ENCODE measurements at regions not wholly inside any gene's neighbourhood (a gene's known extent, or its start where the extent isn't known, plus 50 kb on each side); places are given as distances from the start of the nearest gene placed in this dataset.

DNA sequence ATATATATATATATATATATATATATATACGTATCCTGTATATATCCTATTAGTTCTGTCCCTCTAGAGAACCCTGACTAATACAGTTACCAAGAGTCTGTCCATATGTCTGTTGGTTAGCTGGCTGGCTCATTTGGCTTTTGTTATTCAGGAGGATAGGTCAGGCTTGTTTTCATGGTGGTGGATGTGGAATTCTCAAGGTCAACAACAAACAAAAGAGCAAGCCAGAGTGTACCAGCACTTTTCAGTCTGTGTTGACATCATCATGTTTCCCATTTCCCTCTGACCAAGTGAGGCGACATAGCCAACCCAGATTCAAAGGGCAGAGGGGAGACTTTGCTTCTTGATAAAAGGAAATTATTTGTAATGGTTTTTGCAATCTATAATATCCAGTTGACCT is 88.5 kb upstream of the PTCHD4 start:
- no peak for DNase-seq

DNA sequence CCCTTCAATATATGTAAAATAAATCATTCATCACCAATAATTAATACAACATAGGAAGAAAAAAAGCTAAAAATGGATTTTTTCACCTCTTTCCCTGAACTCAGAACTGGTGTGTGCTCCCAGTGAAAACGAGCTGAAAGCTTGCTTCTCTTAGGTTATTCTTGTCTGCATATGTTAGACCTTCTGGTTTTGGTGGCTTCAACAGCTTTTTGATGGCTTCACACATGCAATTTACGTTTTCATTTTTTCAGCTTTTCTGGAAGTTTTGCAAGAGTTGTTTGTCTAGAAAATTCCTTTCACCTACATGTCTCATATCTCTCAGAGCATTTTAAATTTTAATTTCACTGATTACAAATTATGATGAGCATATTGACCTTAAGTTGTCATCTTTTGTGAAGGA is 86.9 kb upstream of the PTCHD4 start:
- DNase-seq = no peak

DNA sequence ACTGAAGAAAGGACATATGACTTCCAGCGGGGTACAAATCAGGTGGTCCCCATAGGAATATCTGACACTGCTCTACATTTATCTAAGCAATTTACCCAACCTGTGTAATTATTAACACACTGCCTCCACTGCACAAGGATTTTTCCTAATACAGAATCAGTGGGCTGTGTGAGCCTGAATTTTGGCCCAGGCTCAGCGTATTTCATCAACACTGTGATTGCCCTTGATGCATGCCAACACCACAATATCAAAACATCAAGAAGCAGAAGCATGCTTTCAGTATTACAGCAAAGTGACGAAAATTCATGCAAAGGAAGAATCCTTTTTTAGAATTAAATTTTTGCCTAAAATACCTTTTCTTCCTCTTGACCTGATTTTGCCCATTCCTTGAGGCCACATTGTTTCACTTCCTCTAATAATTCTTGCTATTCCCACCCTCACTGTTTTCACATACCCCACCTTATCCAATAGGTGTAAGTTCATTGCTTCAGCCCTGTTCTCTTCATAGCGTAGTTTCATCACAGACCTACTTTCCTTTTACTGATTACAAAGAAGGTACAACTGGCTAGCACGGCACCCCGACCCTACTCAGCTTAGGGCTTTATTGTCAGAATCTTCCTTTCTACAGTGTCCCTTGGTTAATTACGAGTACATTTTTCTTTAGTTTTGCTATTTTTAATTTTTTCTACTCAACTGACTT is 83.7 kb upstream of the PTCHD4 start:
- no peak for DNase-seq

DNA sequence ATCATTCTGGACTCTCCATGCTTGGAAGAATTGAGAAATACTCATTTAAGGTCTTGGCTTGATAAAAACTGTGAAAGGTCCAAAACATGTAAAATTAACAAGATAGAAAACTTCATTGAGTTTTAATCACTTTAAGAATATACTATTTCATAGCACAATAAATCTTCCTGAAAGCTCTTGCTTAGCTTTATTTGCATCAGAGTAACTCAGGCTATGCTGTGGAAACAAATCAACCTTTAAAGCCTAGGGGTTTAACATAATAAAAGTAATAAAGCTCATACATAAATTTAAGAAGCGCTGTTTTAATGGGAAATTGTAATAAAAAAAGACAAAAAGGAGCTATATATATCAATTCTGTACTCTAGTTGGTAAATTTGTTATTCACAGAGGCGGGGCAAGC is 77.2 kb upstream of the PTCHD4 start:
- DNase-seq = no peak

DNA sequence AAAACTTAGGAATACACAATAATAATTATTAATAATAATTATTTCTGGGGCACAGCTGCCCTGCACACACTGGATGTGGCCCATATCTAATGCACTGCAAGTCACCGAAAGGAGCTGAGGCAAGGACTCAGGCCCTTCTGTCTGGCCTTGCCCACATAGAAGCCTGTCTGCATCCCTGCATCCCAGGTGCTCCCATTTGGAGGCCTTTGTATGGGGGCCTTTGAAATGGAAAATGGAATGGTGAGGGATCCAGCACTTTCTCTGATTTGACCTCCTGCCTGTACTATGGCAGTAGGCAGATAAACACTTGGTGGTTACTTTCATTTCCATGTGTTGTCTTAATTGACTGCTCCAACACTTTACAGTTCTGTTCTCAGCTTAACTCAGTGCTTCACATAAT is 75.7 kb upstream of the PTCHD4 start:
- no peak for DNase-seq

DNA sequence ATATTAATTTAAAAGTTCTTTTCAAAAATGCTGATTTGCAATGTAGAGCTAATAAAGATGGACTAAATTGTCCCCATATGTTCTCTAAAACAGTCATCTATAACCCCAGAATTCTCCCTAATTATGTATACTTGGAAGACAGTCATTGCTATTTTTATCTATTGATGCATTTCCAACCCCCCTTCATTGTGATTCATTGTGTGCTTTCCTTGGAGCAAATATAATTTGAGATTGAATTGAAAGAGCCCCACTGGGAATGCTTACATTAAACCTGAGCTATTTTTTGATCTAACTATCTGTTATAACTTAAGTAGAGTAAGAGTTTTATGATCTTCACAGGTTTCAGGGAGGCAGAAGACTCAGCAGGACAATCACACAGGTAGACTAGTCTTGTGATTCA is 73.7 kb upstream of the PTCHD4 start:
- DNase-seq = no peak

DNA sequence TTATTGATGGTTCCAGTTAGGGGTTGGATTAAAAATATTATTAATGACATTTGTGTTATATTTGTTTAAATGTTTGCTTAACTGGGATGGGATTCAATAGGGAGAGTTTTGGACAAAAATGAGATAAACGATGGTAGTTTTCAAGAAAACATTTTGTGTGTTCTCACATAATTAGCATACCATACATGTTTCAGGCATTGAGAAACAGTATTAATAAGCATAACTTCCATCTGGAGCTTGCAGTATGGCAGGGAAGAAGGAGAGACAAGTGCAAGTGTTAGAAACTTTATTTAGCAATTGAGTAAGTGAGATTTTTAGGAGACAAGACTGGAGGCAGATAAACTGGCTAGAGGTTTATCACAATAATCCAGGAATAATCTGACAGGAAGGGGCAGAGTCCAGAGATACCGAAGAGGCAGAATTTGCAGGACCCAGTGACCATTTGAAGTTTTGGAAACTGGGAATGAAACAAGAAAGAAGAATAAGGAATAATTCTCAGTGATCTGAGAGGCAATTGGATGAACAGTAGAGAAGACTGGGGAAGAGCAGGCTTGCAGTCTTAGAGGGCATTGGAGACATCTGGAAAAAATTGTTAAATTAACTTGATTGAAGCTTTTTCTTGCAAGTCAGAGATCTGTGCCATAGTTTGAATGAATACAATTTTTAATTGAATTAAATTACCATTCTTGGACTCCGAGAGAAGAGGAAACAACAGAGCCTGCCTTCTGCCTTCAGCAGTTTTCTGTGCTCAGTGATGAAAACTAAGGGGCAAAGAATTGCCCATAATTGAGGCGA is 73.0 kb upstream of the PTCHD4 start:
- no peak for DNase-seq

DNA sequence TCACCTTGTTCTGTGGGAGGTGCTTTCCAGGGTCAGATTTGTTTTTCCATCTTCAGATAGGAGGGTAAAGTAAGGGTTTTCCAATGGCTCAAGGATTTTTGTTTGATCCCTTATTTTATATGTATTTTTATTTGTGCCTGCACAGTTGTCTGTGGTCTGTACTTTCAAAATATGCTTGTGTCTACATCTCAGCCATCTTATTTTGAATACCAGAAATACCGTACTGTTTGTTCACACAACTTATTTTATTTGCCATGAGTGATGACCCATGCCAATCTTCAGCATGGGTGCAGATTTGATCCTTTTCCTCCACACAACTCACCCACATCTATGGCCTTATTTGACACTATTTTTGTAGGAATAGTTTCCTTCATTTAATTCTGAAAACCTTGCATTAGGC is 72.2 kb upstream of the PTCHD4 start:
- no peak for DNase-seq

DNA sequence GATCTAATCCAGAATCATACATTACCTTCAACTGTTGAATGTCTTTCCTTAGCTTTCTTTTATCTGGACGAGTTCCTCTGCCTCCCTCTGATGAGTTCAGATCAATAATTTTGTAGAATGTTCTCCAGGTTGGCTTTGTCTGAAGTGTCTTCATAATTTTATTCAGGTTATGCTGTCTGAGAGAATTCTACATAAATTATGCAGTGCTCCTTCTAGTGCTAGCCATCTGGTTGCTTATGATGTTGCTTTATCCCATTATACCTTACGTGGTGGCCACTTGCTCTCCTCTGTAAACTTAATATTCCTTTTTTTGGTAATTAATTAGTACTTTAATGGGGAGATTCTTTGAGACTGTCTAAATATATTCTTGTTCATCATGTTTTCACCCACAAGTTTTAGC is 67.7 kb upstream of the PTCHD4 start:
- no peak for DNase-seq

DNA sequence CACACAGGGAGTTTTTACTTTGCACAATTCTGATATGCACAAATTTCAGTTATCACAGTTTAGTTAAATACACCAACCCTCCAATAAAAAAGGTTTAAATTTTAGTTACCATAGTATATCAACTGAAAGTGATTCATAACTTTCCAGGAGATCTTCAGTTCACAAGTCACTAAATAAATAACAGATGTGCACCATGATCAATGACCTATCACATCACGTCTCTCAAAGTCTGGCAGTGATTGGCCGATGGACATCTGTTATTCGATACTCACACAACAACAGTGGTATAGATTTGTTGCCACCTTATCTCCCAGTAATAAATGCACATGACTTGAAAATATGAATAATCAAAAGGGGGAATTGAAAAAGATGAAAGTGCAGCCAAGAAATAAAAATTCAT is 66.8 kb upstream of the PTCHD4 start:
- no peak for DNase-seq

DNA sequence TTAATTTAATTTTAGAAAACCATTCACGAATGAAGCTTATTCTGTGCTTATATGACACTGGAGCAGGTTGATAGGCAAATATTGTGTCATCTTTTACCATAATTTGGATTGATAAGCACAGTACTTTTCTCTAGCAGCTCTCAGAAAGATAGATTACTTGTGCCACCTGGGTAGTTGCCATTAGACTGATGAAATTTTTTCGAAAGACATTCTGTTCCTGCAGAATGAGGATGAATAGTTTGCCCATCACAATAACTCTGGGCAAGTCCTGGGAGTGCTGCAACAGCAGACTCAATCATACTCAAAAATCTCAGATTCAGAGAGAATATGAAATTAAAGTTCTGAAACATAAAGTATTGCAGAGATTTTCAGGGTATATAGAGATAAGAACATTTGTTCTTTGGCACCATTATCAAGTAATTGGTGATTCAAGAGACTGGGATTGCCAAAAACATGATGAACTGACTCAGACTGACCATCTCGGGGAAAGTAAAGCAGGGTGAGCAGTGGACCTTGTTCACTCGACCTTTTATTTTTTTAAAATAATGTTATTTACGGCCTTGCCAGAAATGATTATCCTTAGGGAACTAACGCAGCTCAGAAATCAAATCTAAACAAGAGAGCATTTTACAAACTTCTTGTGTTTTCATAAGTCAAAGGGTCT is 65.8 kb upstream of the PTCHD4 start:
- no peak for DNase-seq

DNA sequence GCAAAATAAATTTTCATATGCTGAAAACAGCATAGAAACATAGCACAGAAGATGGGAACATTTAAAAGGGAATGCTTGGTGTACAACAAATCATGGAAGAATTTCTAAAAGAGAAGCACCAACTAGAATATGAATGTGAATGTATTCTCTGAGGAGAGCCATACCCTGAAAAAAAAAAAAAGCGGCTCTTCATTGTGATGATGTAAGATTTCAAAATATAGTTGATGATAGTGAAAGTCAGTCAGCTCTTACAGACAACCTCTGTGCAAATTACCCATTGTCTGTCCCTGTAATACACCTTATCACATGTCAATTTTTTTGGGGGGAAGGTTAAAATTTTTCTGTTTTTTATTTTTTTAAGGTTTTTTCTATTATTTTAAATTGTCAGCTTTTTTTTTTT is 58.6 kb upstream of the PTCHD4 start:
- no peak for DNase-seq

Data from NCI-H510A treated with DMSO at 0.1 percent for 48 hours (cell line).